ENCODE measurements at regions not wholly inside any gene's neighbourhood (a gene's known extent, or its start where the extent isn't known, plus 50 kb on each side); places are given as distances from the start of the nearest gene placed in this dataset.

GRCh38 chr18:70489986-70490933 is 201.4 kb downstream of the SOCS6 start:
- TF ChIP-seq ZNF274 (IDR thresholded peaks at IDR 0.05; ENCODE audit: low read depth, low read length) (no peak), SUZ12 (IDR thresholded peaks at IDR 0.05; ENCODE audit: extremely low read depth, insufficient read depth, insufficient read length) (no peak), YY1 (IDR thresholded peaks at IDR 0.05; ENCODE audit: insufficient read depth, insufficient read length) (no peak)
